IPS-20b (cell line): ENCODE measurements at regions not wholly inside any gene's neighbourhood (a gene's known extent, or its start where the extent isn't known, plus 50 kb on each side); places are given as distances from the start of the nearest gene placed in this dataset.

Experiments used
- H3K27ac ChIP-seq: one replicate; pipeline ENCODE4 v1.5.1; 2013; ENCODE audit warnings: low read length
- H3K27me3 ChIP-seq: 2 replicates; pipeline ENCODE4 v1.6.1; 2013; ENCODE audit warnings: mild to moderate bottlenecking, low read length, inconsistent platforms; ENCODE audit not compliant: insufficient read depth
- H3K36me3 ChIP-seq: 2 replicates; pipeline ENCODE4 v1.6.1; 2013; ENCODE audit warnings: low read depth, mild to moderate bottlenecking, inconsistent platforms, low read length, moderate library complexity; ENCODE audit not compliant: insufficient read depth
- H3K4me1 ChIP-seq: 2 replicates; pipeline ENCODE4 v1.6.1; 2013; ENCODE audit warnings: mild to moderate bottlenecking, control low read depth, inconsistent platforms, low read length, moderate library complexity; ENCODE audit not compliant: insufficient read depth
- H3K4me3 ChIP-seq: 2 replicates; pipeline ENCODE4 v1.5.1; 2013; ENCODE audit warnings: mild to moderate bottlenecking, low read length, inconsistent platforms
- H3K9ac ChIP-seq: 2 replicates; pipeline ENCODE4 v1.6.1; 2013; ENCODE audit warnings: low read depth, mild to moderate bottlenecking, inconsistent platforms, low read length, moderate library complexity
- H3K9me3 ChIP-seq: 2 replicates; pipeline ENCODE4 v1.6.1; 2013; ENCODE audit warnings: mild to moderate bottlenecking, low read depth, low read length, inconsistent platforms; ENCODE audit not compliant: insufficient read depth

DNA sequence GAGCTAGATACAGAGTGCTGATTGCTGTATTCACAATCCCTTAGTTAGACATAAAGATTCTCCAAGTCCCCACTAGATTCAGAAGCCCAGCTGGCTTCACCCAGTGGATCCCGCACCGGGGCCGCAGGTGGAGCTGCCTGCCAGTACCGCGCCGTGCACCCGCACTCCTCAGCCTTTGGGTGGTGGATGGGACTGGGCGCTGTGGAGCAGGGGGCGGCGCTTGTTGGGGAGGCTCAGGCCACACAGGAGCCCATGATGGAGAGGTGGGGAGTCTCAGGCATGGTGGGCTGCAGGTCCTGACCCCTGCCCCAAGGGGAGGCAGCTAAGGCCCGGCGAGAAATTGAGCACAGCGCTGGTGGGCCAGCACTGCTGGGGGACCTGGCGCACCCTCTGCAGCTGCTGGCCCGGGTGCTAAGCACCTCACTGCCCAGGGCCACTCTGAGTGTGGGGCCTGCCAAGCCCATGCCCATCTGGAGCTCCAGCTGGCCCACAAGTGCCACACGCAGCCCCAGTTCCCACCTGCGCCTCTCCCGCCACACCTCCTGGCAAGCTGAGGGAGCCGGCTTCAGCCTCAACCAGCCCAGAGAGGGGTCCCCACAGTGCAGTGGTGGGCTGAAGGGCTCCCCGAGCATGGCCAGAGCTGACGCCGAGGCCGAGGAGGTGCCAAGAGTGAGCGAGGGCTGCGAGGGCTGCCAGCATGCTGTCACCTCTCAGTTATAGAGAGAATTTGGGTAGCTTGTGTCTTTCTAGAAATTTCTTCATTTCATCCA, 417.6 kb downstream of the METTL15 start:
- no peak overlapping the region for H3K9ac ChIP-seq
- H3K27ac ChIP-seq, result no peak overlapping the region
- no peaks in the 10 kb centered on the region for H3K4me1 ChIP-seq
- H3K27me3 ChIP-seq, result no peaks in the 10 kb centered on the region
- H3K4me3 ChIP-seq, result no peak overlapping the region
- no peaks in the 10 kb centered on the region for H3K36me3 ChIP-seq
- H3K9me3 ChIP-seq, result peaks cover 16% of the 10 kb centered on the region; the same call in 1 of the 2 replicates

DNA sequence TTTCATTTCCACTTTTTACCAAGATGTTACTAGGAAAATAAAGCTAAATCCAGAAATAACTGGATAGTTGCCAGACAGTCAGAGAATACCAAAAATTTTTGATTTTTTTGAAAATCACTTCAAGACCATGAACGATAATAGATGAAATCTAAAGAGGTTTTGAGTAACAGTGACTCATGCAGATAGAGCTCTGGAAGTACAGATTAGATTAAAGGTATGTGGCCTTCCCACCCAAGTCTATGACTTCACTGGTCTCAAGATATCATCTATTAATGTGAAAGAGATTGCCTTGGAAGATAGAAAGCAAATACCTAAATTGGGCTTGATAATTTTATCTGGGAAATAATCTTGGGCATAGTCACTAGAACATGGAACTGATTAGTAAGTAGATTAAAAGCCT, 415.9 kb downstream of the METTL15 start:
- Histone ChIP-seq H3K27ac (no peak overlapping the region), H3K27me3 (no peaks in the 10 kb centered on the region), H3K4me1 (no peaks in the 10 kb centered on the region), H3K36me3 (no peaks in the 10 kb centered on the region), H3K9ac (no peak overlapping the region), H3K4me3 (no peak overlapping the region), H3K9me3 (peaks cover 16% of the 10 kb centered on the region; the same call in 1 of the 2 replicates)

DNA sequence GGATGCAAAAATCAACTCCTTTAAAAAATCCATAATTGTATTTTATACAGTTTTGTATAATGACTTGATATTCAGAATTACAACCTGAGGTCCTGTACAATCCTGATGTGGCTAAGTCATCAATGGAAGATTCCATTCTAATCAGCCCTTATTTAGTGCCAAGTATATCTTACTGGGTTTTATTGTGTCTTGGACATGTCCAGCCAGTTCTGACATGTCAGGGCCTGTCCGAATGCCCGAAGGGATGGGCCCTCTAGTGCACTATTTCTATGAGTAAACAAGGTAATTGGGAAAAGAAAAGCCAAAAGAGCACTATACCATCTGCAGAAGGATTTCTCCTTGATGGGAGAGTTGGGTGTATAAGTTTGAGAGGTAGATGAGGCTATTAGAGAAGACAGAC, 412.9 kb downstream of the METTL15 start:
- H3K9ac ChIP-seq, result no peak overlapping the region
- no peaks in the 10 kb centered on the region for H3K36me3 ChIP-seq
- H3K4me1 ChIP-seq, result no peaks in the 10 kb centered on the region
- H3K9me3 ChIP-seq, result peaks cover 8% of the 10 kb centered on the region; the same call in 1 of the 2 replicates
- no peak overlapping the region for H3K27ac ChIP-seq
- H3K4me3 ChIP-seq, result no peak overlapping the region
- no peaks in the 10 kb centered on the region for H3K27me3 ChIP-seq

DNA sequence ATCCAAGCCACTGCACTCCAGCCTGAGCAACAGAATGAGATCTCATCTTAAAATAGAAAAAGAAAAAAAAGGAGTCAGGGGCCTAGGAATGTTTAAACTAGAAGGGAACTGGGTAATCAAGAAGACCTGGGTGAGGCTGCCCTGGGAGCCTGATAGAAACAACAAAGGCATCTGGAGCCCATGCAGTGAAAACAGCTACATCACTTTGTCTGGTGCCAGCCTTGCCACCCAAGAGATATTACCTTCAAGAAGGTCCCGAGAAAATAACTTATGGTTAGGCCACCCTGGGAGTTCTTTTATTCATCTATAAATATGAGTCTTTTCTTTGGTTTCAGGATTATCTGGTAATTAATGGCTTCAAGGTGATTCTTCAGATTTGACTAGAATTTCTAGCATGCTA, 412.1 kb downstream of the METTL15 start:
- Histone ChIP-seq H3K27me3 (no peaks in the 10 kb centered on the region), H3K9ac (no peak overlapping the region), H3K27ac (no peak overlapping the region), H3K4me3 (no peak overlapping the region), H3K9me3 (0 out of 2 replicates have a peak, but pooled peaks cover 5% of the 10 kb centered on the region), H3K4me1 (no peaks in the 10 kb centered on the region), H3K36me3 (no peaks in the 10 kb centered on the region)

DNA sequence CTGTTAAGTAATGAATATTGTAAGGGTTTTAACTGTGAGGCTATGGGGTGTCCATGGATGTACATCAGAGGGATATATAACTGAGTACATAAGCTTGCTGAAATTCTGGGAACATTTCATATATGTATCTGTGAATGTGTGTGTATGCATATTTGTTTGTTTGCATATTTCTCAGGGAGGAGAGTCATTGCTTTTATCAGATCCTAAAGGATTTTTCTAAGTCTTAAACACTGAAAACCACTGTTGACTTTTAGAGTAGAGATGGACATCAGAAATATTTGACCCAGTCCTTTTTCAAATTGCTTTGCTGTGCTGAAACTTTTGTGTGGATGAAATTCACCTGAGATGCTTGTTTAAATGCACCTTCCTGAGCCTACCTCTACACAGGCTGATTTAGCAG, 410.6 kb downstream of the METTL15 start:
- H3K4me1 ChIP-seq, result no peaks in the 10 kb centered on the region
- no peaks in the 10 kb centered on the region for H3K36me3 ChIP-seq
- H3K27ac ChIP-seq, result no peak overlapping the region
- no peaks in the 10 kb centered on the region for H3K9me3 ChIP-seq
- H3K4me3 ChIP-seq, result no peak overlapping the region
- no peaks in the 10 kb centered on the region for H3K27me3 ChIP-seq
- no peak overlapping the region for H3K9ac ChIP-seq

DNA sequence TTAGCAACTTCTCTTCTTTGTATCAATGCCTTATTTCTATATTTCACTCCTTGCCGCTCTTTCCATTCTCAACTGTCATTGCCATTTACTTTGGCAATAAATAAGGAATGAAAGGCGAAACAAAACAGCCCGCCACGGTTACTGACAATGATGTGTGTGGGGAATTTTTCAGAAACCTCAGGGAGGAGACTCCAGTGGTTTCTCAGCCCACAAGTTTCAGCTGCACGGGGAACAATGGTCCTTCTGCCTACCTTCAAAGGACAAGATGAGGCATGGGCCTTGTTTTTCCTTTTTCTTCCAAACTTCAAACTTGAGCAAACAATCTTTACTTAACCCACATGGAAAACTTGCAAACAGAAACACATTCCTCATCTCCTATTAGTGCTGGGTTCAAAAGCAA, 409.4 kb downstream of the METTL15 start:
- Histone ChIP-seq H3K27me3 (no peaks in the 10 kb centered on the region), H3K27ac (no peak overlapping the region), H3K4me3 (no peak overlapping the region), H3K9ac (no peak overlapping the region), H3K9me3 (peaks cover 7% of the 10 kb centered on the region; the same call in 1 of the 2 replicates), H3K4me1 (no peaks in the 10 kb centered on the region), H3K36me3 (no peaks in the 10 kb centered on the region)

DNA sequence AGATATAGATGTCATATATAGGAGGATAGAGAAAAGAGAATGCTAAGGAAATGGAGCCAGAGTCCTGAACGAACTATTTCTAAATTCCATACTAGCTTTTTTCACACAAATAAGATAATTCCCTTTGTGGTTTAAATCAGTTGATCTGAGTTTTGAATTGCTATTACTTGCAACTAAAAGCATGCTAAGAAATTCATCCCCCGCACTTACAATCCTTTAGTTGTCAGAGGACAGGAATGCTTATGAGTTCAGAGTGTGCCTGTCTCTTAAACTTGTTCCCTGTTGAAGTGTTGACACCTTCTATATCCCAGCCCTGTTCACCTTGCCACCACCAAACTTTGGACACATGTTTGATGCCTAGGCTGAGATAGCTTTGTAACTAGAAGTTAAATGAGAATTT, 406.2 kb downstream of the METTL15 start:
- Histone ChIP-seq H3K4me3 (no peak overlapping the region), H3K27ac (no peak overlapping the region), H3K9me3 (peaks cover 7% of the 10 kb centered on the region; the same call in 1 of the 2 replicates), H3K4me1 (no peaks in the 10 kb centered on the region), H3K9ac (no peak overlapping the region), H3K27me3 (no peaks in the 10 kb centered on the region), H3K36me3 (no peaks in the 10 kb centered on the region)

DNA sequence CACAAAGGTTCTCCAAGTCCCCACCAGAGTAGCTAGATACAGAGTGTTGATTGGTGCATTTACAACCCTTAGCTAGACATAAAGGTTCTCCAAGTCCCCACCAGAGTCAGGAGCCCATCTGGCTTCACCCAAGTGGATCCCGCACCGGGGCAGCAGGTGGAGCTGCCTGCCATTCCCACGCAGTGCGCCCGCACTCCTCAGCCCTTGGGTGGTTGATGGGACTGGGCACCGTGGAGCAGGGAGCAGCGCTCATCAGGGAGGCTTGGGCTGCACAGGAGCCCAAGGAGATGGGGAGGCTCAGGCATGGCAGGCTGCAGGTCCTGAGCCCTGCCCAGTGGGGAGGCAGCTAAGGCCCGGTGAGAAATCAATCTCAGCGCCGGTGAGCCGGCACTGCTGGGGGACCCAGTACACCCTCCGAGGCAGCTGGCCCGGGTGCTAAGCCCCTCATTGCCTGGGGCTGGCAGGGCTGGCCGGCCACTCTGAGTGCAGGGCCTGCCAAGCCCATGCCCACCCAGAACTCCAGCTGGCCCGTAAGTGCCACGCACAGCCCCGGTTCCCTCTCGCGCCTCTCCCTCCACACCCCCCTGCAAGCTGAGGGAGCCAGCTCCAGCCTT, 404.1 kb downstream of the METTL15 start:
- H3K4me3 ChIP-seq, result no peak overlapping the region
- no peak overlapping the region for H3K27ac ChIP-seq
- H3K4me1 ChIP-seq, result no peaks in the 10 kb centered on the region
- no peaks in the 10 kb centered on the region for H3K27me3 ChIP-seq
- no peak overlapping the region for H3K9ac ChIP-seq
- H3K36me3 ChIP-seq, result no peaks in the 10 kb centered on the region
- H3K9me3 ChIP-seq, result peaks cover 7% of the 10 kb centered on the region; the same call in 1 of the 2 replicates

DNA sequence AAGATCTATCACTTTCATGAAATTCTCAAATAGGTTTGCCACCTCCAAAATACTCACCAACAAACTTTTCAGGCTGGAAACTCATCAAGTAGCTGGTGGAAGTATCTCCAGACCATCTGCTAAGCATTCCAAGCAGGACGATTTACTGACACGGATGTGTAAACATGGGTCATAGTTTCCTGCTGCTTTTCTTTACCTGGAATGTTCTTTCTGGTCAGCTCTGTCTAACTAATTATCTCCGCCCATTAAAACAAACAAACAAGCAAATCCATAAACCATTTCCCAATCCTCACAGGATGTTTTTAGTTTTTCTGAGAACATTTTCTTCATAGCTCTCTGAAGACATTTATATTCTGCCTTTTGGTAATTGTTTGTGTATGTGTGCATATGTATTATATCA, 397.0 kb downstream of the METTL15 start:
- H3K36me3 ChIP-seq, result no peaks in the 10 kb centered on the region
- no peaks in the 10 kb centered on the region for H3K4me1 ChIP-seq

DNA sequence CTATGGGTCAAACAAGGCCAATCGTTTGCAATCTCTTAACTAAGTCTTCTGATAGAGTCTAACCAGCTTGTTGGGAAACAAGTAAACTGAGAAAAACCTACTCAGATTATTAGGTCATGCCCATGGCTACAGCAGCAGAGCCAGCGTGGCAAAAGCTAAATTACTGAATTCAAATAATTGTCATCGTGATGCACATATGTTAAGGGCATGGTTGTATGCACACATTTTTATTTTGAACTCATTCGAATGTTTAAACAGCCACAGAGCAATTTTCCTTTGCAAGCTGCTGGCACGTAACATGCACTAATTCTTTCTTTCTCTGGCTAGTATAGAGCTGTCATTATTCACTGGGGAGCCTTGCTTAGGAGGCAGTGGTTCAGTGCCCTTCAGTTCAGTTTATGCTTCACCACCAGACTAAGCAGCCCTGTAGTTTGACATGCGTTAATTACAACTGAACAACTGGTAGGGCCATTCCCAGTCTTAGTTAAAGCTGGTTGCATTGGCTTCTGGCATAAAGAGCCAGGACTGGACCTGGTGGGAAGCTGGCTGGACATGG, 396.4 kb downstream of the METTL15 start:
- Histone ChIP-seq H3K27ac (no peak overlapping the region), H3K9ac (no peak overlapping the region), H3K27me3 (no peaks in the 10 kb centered on the region), H3K4me1 (no peaks in the 10 kb centered on the region), H3K9me3 (no peaks in the 10 kb centered on the region), H3K4me3 (no peak overlapping the region), H3K36me3 (no peaks in the 10 kb centered on the region)

More for the DNA sequence above, 397.0 kb downstream of the METTL15 start:
- H3K9ac ChIP-seq, result no peak overlapping the region
- no peak overlapping the region for H3K4me3 ChIP-seq
- H3K27me3 ChIP-seq, result no peaks in the 10 kb centered on the region
- H3K9me3 ChIP-seq, result no peaks in the 10 kb centered on the region
- no peak overlapping the region for H3K27ac ChIP-seq

DNA sequence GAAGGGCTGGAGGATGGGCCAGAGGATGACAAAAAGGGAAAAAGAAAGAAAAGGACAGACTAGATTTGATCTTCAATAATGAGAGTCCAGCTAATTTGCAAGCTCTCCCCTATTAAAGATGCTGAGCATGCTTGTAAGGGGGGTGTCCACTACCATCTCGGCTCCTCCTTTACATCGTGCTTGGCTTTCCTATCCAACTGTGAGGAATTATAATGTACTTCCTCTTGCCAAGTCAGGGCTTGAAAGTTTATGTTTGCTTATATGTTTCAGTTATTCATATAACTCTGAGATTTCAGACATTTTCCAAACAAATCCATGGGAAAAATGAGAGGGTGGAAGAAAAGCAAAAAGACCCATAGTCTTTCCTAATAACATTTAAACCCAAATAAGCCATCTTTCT, 387.1 kb downstream of the METTL15 start:
- Histone ChIP-seq H3K4me3 (no peak overlapping the region), H3K4me1 (no peaks in the 10 kb centered on the region)

DNA sequence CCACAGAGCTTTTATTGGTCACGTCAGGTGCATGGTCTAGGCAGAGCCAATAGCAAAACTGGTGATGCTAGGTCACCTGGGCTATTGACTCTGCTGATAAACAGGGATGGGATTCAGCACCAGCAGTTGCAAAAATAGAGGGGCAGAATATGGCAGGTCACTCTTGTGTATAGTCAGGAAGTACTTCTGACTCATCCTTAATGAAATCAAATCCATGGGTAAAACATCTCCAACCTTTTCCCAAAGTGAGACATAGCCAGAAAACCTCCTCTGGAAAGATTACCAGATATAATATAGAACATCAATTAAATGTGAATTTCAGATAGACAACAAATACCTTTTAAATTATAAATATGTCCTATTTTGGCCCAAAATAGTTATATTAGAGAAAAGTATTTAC, 383.2 kb downstream of the METTL15 start:
- H3K36me3 ChIP-seq, result no peaks in the 10 kb centered on the region
- peaks cover 6% of the 10 kb centered on the region; the same call in 1 of the 2 replicates for H3K9me3 ChIP-seq
- no peaks in the 10 kb centered on the region for H3K27me3 ChIP-seq
- H3K4me3 ChIP-seq, result no peak overlapping the region
- no peaks in the 10 kb centered on the region for H3K4me1 ChIP-seq
- no peak overlapping the region for H3K9ac ChIP-seq
- H3K27ac ChIP-seq, result no peak overlapping the region

More for the DNA sequence above, 387.1 kb downstream of the METTL15 start:
- Histone ChIP-seq H3K9me3 (peaks cover 6% of the 10 kb centered on the region; the same call in 1 of the 2 replicates), H3K9ac (no peak overlapping the region), H3K27me3 (no peaks in the 10 kb centered on the region), H3K36me3 (no peaks in the 10 kb centered on the region), H3K27ac (no peak overlapping the region)
